ENCODE measurements at regions not wholly inside any gene's neighbourhood (a gene's known extent, or its start where the extent isn't known, plus 50 kb on each side); places are given as distances from the start of the nearest gene placed in this dataset.

DNA sequence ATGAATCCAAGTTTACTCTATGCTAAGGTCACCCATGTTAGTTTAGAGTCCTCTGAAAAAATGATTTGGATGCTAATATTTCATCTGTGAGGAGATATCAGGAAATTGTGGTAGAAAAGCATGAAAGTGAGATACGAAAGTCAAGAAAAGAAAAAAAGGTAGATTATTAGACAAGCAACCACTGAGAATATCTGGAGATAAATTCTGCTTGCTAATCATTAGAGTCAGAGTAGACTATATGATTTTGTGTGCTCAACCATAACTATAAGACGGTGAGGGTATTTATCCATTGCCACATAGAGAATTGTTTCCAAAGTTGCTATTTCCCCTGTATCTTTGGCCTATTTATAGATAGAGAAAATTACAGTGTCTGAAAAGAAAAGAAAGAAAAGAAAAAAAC is 706.7 kb downstream of the SLITRK5 start:
- Histone ChIP-seq H3K9me3 (peaks cover 0 to 6% (median 0%) of the 10 kb centered on the region in 3 donors), H3K4me3 (no peak overlapping the region), H3K27me3 (no peaks in the 10 kb centered on the region), H3K4me1 (no peaks in the 10 kb centered on the region), H3K27ac (no peak overlapping the region), H3K36me3 (no peaks in the 10 kb centered on the region)
- intact Hi-C loops (cut with DNase I), result no loop called here
- no peak for DNase-seq
- WGBS, 2 donors, result 84 to 89% methylated on average over 2 of the region's 2 CpGs
- TF ChIP-seq POLR2A (IDR thresholded peaks at IDR 0.05), result no peak
- TF ChIP-seq, protein P1, sequence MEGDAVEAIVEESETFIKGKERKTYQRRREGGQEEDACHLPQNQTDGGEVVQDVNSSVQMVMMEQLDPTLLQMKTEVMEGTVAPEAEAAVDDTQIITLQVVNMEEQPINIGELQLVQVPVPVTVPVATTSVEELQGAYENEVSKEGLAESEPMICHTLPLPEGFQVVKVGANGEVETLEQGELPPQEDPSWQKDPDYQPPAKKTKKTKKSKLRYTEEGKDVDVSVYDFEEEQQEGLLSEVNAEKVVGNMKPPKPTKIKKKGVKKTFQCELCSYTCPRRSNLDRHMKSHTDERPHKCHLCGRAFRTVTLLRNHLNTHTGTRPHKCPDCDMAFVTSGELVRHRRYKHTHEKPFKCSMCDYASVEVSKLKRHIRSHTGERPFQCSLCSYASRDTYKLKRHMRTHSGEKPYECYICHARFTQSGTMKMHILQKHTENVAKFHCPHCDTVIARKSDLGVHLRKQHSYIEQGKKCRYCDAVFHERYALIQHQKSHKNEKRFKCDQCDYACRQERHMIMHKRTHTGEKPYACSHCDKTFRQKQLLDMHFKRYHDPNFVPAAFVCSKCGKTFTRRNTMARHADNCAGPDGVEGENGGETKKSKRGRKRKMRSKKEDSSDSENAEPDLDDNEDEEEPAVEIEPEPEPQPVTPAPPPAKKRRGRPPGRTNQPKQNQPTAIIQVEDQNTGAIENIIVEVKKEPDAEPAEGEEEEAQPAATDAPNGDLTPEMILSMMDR (IDR thresholded peaks at IDR 0.05), result no peak

GRCh38 chr13:88384542-88384941 is 713.4 kb downstream of the SLITRK5 start:
- no peaks in the 10 kb centered on the region for H3K9me3 ChIP-seq

GRCh38 chr13:88395804-88396203 is 724.6 kb downstream of the SLITRK5 start:
- intact Hi-C loops (cut with DNase I), result no loop called here
- Histone ChIP-seq H3K4me1 (no peaks in the 10 kb centered on the region), H3K27ac (no peak overlapping the region), H3K9me3 (no peaks in the 10 kb centered on the region), H3K36me3 (no peaks in the 10 kb centered on the region), H3K27me3 (no peaks in the 10 kb centered on the region), H3K4me3 (no peak overlapping the region)
- DNase-seq, result no peak
- TF ChIP-seq POLR2A (IDR thresholded peaks at IDR 0.05), result no peak
- TF ChIP-seq, protein P1 (IDR thresholded peaks at IDR 0.05), result no peak

More at GRCh38 chr13:88384542-88384941, 713.4 kb downstream of the SLITRK5 start:
- Histone ChIP-seq H3K4me1 (no peaks in the 10 kb centered on the region), H3K36me3 (no peaks in the 10 kb centered on the region), H3K27me3 (no peaks in the 10 kb centered on the region), H3K27ac (no peak overlapping the region), H3K4me3 (no peak overlapping the region)
- intact Hi-C loops (cut with DNase I), result no loop called here
- TF ChIP-seq, protein P1 (IDR thresholded peaks at IDR 0.05), result no peak
- no peak for TF ChIP-seq POLR2A (IDR thresholded peaks at IDR 0.05)
- no peak for DNase-seq

DNA sequence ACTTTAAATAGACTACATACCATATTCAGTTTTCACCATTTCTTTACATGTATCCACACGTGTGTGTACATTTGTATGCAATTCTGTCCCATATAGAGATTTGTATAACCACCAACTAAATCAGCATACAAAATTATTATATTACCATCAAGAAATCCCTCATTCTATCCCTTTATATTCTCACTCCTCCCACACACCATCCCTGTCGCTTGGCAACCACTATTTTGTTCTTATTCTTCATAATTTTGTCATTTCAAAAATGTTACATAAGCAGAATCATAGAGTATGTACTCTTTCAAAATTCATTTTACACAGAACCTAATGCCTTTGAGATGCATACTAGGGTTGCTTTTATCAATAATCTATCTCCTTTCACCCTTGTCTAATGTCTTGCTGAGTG is 740.5 kb downstream of the SLITRK5 start:
- Histone ChIP-seq H3K36me3 (no peaks in the 10 kb centered on the region), H3K9me3 (no peaks in the 10 kb centered on the region), H3K27ac (no peak overlapping the region), H3K27me3 (no peaks in the 10 kb centered on the region), H3K4me1 (no peaks in the 10 kb centered on the region), H3K4me3 (no peak overlapping the region)
- intact Hi-C loops (cut with DNase I), result no loop called here
- 68 to 69% methylated on average over 2 of the region's 2 CpGs for WGBS, 2 donors
- no peak for DNase-seq
- TF ChIP-seq, protein P1 (IDR thresholded peaks at IDR 0.05), result no peak
- TF ChIP-seq POLR2A (IDR thresholded peaks at IDR 0.05), result no peak

DNA sequence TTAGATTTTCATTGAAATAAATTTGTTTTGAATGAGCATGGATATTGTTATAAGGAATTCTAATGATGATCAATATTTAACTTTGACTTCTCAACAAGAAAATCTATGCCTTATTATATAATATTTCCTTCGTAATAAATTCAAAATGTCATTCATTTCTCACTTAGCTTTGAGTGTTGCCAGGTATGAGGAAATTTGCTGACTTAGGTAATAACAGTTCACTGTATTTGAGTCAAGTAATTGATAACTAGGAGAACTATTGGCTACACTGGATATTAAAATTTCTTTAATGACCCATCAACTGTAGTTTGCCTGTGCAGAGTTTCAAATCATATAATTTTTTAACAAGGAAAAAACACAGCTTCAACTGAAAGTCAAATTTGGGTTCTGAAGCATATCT is 746.6 kb downstream of the SLITRK5 start:
- no peak overlapping the region for H3K27ac ChIP-seq
- no peaks in the 10 kb centered on the region for H3K36me3 ChIP-seq
- TF ChIP-seq POLR2A (IDR thresholded peaks at IDR 0.05), result no peak
- TF ChIP-seq, protein P1 (IDR thresholded peaks at IDR 0.05), result no peak
- 78 to 81% methylated on average over 1 of the region's 1 CpG for WGBS, 2 donors
- intact Hi-C loops (cut with DNase I), result no loop called here
- no peaks in the 10 kb centered on the region for H3K9me3 ChIP-seq
- no peak overlapping the region for H3K4me3 ChIP-seq
- H3K4me1 ChIP-seq, result no peaks in the 10 kb centered on the region
- no peaks in the 10 kb centered on the region for H3K27me3 ChIP-seq
- no peak for DNase-seq

Measured in esophagus squamous epithelium (tissue), 5 donors.